ENCODE measurements at regions not wholly inside any gene's neighbourhood (a gene's known extent, or its start where the extent isn't known, plus 50 kb on each side); places are given as distances from the start of the nearest gene placed in this dataset.
"Not testable (repeated sequence)": the region's sequence is repeated elsewhere in the genome, so short reads cannot be mapped to it uniquely, and the experiment has no call there.

DNA sequence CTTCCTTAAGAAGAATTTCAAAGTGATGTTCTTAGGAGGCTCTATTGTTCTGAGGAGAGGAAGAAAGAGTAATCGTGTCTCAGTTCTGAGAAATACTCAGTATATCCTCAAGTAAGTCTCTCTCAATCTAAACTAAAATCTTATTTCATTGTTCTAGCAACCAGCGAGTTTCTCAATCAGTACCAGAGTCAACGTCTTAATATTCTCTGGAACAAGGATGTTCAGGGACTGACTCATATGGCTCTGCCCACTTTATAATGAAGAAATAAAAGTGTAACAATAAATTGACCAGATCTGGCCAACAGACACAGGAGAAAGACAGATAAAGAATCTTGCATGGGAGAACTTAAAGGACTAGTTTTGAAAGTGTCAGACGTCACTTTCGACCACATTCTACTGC is 469.8 kb upstream of the FLRT2 start:
- H3K36me3 ChIP-seq (ENCODE audit: control insufficient read depth, insufficient read depth, low read length): no peaks in the 10 kb centered on the region
- TF ChIP-seq, protein P1, sequence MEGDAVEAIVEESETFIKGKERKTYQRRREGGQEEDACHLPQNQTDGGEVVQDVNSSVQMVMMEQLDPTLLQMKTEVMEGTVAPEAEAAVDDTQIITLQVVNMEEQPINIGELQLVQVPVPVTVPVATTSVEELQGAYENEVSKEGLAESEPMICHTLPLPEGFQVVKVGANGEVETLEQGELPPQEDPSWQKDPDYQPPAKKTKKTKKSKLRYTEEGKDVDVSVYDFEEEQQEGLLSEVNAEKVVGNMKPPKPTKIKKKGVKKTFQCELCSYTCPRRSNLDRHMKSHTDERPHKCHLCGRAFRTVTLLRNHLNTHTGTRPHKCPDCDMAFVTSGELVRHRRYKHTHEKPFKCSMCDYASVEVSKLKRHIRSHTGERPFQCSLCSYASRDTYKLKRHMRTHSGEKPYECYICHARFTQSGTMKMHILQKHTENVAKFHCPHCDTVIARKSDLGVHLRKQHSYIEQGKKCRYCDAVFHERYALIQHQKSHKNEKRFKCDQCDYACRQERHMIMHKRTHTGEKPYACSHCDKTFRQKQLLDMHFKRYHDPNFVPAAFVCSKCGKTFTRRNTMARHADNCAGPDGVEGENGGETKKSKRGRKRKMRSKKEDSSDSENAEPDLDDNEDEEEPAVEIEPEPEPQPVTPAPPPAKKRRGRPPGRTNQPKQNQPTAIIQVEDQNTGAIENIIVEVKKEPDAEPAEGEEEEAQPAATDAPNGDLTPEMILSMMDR (IDR thresholded peaks at IDR 0.05; ENCODE audit: insufficient read depth, low read length, poor library complexity, severe bottlenecking): no peak
- no peak for DNase-seq (ENCODE audit: low read depth)
- no peak overlapping the region for H3K4me3 ChIP-seq (ENCODE audit: low read depth, low read length)
- H3K27me3 ChIP-seq (ENCODE audit: control insufficient read depth, insufficient read depth, low read length): no peaks in the 10 kb centered on the region

DNA sequence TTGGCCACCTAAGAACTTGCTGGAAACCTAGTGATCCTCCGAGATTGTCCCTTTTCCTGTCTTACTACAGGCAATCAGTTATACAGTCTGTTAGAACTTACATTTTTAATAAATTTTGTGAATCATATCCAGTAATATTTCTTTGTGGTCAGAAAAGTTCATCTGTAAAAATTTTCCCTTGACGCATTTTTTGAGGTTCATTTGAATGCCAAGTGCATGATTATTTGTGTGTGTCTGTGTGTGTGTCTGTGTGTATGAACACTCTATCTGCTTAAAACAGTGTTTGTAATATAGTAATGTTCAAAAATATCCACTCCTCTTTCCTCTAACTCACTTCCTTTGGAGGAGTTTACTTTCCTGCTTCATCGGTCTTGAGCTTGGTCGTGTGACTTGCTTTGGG is 468.7 kb upstream of the FLRT2 start:
- no peak for DNase-seq (ENCODE audit: low read depth)
- no peak overlapping the region for H3K4me3 ChIP-seq (ENCODE audit: low read depth, low read length)
- no peaks in the 10 kb centered on the region for H3K36me3 ChIP-seq (ENCODE audit: control insufficient read depth, insufficient read depth, low read length)
- TF ChIP-seq, protein P1 (IDR thresholded peaks at IDR 0.05; ENCODE audit: insufficient read depth, low read length, poor library complexity, severe bottlenecking): no peak
- no peaks in the 10 kb centered on the region for H3K27me3 ChIP-seq (ENCODE audit: control insufficient read depth, insufficient read depth, low read length)

DNA sequence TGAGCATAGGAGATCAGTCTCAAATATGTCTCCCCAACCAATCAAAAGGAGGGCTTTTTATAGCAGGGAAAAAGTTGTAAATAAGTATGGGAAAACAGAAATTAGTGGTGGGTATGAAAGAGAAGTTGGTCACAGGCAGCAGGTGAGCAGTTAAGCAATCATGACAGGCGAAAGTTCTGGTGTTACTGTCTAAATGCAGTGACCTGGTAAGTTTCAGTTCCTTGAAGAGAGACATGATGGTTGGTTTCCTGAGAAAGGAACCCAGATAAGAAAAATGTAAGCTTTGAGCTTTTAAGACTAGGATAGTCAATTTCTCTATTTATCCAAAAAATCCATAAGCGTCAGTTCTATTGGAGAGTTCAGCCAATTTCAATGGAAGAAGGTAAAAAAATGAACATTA is 466.2 kb upstream of the FLRT2 start:
- TF ChIP-seq, protein P1 (IDR thresholded peaks at IDR 0.05; ENCODE audit: insufficient read depth, low read length, poor library complexity, severe bottlenecking): no peak
- Histone ChIP-seq H3K36me3 (ENCODE audit: control insufficient read depth, insufficient read depth, low read length) (no peaks in the 10 kb centered on the region), H3K27me3 (ENCODE audit: control insufficient read depth, insufficient read depth, low read length) (no peaks in the 10 kb centered on the region), H3K4me3 (ENCODE audit: low read depth, low read length) (no peak overlapping the region)
- no peak for DNase-seq (ENCODE audit: low read depth)

DNA sequence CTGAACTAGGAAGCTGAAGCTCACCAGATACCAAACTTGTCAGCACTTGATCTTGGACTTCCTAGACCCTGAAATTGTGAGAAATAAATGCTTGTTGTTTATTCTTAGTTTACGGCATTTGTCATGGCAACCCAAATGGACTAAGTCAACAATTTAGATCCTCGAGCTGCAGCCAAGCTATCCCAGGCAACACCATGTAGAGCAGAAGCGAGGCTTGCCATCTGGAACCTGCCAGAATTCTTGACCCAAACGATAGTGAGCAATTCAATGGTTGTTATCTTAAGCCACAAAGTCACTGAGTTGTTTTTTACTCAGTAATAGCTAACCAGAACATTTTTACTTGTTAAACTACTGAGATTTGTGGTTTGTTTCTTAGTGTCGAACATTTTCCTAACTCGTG is 458.5 kb upstream of the FLRT2 start:
- Histone ChIP-seq H3K4me3 (ENCODE audit: low read depth, low read length) (no peak overlapping the region), H3K36me3 (ENCODE audit: control insufficient read depth, insufficient read depth, low read length) (no peaks in the 10 kb centered on the region), H3K27me3 (ENCODE audit: control insufficient read depth, insufficient read depth, low read length) (no peaks in the 10 kb centered on the region)
- TF ChIP-seq, protein P1 (IDR thresholded peaks at IDR 0.05; ENCODE audit: insufficient read depth, low read length, poor library complexity, severe bottlenecking): no peak
- DNase-seq (ENCODE audit: low read depth): no peak

DNA sequence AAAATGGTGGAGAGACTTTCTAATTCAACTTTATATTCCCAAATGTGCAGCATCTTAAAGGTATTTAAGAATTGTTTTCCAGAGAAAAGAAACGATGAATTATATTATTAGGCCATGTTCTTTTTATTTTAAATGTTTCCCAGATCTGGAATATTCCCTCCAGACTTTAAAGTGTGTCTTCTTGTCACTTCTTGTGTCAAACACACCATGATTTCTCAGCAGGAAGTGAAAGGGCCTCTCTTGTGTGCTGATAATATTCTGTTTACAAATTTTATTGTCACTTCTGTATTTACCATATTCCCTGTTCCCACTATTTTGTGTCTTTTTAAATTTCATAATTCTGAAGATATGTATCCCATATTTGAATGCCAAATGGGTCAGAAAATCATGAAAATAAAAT is 455.0 kb upstream of the FLRT2 start:
- no peaks in the 10 kb centered on the region for H3K36me3 ChIP-seq (ENCODE audit: control insufficient read depth, insufficient read depth, low read length)
- TF ChIP-seq, protein P1 (IDR thresholded peaks at IDR 0.05; ENCODE audit: insufficient read depth, low read length, poor library complexity, severe bottlenecking): no peak

DNA sequence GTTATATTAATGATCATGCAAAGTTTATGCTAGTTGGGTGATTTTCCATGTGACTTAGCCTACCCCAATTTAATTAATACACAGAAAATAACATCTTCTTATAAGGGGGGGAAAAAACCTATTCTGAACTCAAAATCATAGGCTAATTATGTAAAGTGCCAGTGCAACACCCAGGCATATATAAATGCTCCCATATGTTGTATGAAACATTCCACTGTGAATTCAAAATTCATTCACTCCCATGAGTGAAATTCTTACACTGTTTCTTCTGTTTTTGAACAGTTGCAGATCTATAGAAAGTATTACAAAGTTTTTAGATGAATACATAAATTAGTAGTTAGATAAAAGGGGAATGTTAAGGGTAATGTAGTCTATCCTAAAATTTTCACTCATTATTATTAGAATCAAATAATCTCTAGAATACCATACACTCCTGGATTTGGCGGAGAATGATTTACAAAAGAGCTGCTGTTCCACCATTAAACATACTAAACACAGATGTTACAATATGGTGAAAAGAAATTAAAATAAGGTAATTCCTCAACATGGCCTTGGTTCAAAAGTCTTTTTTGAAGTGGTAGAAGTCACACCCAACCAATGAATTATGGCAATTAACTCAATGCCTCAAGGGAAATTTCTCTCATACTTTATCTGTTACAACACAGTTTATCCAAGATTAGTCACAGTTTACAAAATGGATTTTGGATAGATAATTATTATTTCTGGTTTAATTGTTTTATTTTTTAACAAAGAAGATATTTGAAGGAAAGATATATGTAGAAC is 454.1 kb upstream of the FLRT2 start:
- DNase-seq (ENCODE audit: low read depth): no peak
- Histone ChIP-seq H3K36me3 (ENCODE audit: control insufficient read depth, insufficient read depth, low read length) (no peaks in the 10 kb centered on the region), H3K4me3 (ENCODE audit: low read depth, low read length) (no peak overlapping the region), H3K27me3 (ENCODE audit: control insufficient read depth, insufficient read depth, low read length) (no peaks in the 10 kb centered on the region)
- TF ChIP-seq, protein P1 (IDR thresholded peaks at IDR 0.05; ENCODE audit: insufficient read depth, low read length, poor library complexity, severe bottlenecking): no peak

More for the DNA sequence above, 455.0 kb upstream of the FLRT2 start:
- H3K27me3 ChIP-seq (ENCODE audit: control insufficient read depth, insufficient read depth, low read length): no peaks in the 10 kb centered on the region
- H3K4me3 ChIP-seq (ENCODE audit: low read depth, low read length): no peak overlapping the region
- DNase-seq (ENCODE audit: low read depth): no peak

DNA sequence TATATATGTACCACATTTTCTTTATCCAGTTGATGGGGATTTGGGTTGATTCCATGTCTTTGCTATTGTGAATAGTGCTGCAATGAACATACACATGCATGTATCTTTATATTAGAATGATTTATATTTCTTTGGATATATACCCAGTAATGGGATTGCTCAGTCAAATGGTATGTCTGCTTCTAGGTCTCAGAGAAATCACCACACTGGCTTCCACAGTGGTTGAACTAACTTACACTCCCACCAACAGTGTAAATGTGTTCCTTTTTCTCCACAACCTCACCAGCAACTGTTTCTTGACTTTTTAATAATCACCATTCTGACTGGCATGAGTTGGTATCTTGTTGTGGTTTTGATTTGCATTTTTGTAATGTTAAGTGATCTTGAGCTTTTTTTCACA is 452.2 kb upstream of the FLRT2 start:
- not testable (repeated sequence) for H3K36me3 ChIP-seq (ENCODE audit: control insufficient read depth, insufficient read depth, low read length); H3K4me3 ChIP-seq (ENCODE audit: low read depth, low read length); H3K27me3 ChIP-seq (ENCODE audit: control insufficient read depth, insufficient read depth, low read length); DNase-seq (ENCODE audit: low read depth)

All from kidney epithelial cell (primary cell).